IMR-90 (cell line): ENCODE measurements at regions not wholly inside any gene's neighbourhood (a gene's known extent, or its start where the extent isn't known, plus 50 kb on each side); places are given as distances from the start of the nearest gene placed in this dataset.

Experiments
- ATAC-seq: fragments of 200-7000 bp; cut with Tn5 transposase; 2 replicates; pipeline ENCODE4 v1.9.1; 2020; ENCODE audit warnings: low read depth, mild to moderate bottlenecking, moderate library complexity
- BruUV-seq: library from RNA; stranded (reverse); fragments of 400-500 nt; replicated peaks from 2 replicates; lab custom pipeline; 2021; lab: Mats Ljungman, UMichigan
- CTCF ChIA-PET: fragments of 300-600 bp; formaldehyde crosslinking; extraction: SDS; loops from one replicate; lab custom pipeline; 2021; ENCODE audit warnings: antibody characterized with exemption; lab: Yijun Ruan, JAX
- POLR2A ChIA-PET: fragments of 300-600 bp; sonication (Branson Sonifier 250); formaldehyde crosslinking; loops from one replicate; lab custom pipeline; 2022; ENCODE audit warnings: antibody characterized with exemption; ENCODE audit not compliant: unreplicated experiment; lab: Charles Lee
- DNase-seq: peaks from one replicate; pipeline ENCODE4 v3.0.0; 2013
- H2AFZ ChIP-seq: replicated peaks from 2 replicates; pipeline ENCODE3; 2013; ENCODE audit warnings: low read length, mild to moderate bottlenecking; ENCODE audit not compliant: poor library complexity
- H2AK5ac ChIP-seq: 2 replicates; pipeline ENCODE4 v1.6.1; 2013; ENCODE audit warnings: low read depth, low read length, inconsistent platforms
- H2AK9ac ChIP-seq: replicated peaks from 2 replicates; pipeline ENCODE3; 2013; ENCODE audit warnings: mild to moderate bottlenecking, low read depth, low read length, moderate library complexity; ENCODE audit not compliant: poor library complexity
- H2BK120ac ChIP-seq: 2 replicates; pipeline ENCODE4 v1.6.1; 2013; ENCODE audit warnings: low read depth, low read length, inconsistent platforms
- H2BK15ac ChIP-seq: 3 replicates; pipeline ENCODE4 v1.6.1; 2013; ENCODE audit warnings: low read depth, low read length, inconsistent platforms
- H2BK20ac ChIP-seq: 2 replicates; pipeline ENCODE4 v1.6.1; 2013; ENCODE audit warnings: low read depth, mild to moderate bottlenecking, inconsistent platforms, low read length, moderate library complexity
- H2BK5ac ChIP-seq: 2 replicates; pipeline ENCODE4 v1.6.1; 2013; ENCODE audit warnings: mild to moderate bottlenecking, low read depth, low read length, inconsistent platforms; ENCODE audit not compliant: poor library complexity, severe bottlenecking
- H3K14ac ChIP-seq: replicated peaks from 2 replicates; pipeline ENCODE4 v1.6.1; 2013; ENCODE audit warnings: low read depth, low read length, inconsistent platforms
- H3K18ac ChIP-seq: 2 replicates; pipeline ENCODE4 v1.6.1; 2013; ENCODE audit warnings: low read depth, low read length, control low read depth
- H3K23ac ChIP-seq: 2 replicates; pipeline ENCODE4 v1.6.1; 2013; ENCODE audit warnings: low read depth, low read length, inconsistent platforms
- H3K27ac ChIP-seq: 2 replicates; pipeline ENCODE4 v1.5.1; 2013; ENCODE audit warnings: mild to moderate bottlenecking, control low read depth, low read length; ENCODE audit not compliant: insufficient read depth
- H3K27me3 ChIP-seq: 2 replicates; pipeline ENCODE4 v1.6.1; 2013; ENCODE audit warnings: low read length; ENCODE audit not compliant: control insufficient read depth, insufficient read depth
- H3K36me3 ChIP-seq: 2 replicates; pipeline ENCODE4 v1.6.1; 2013; ENCODE audit warnings: low read length, mixed read lengths; ENCODE audit not compliant: control insufficient read depth, insufficient read depth
- H3K4ac ChIP-seq: 2 replicates; pipeline ENCODE4 v1.6.1; 2013; ENCODE audit warnings: low read depth, low read length, inconsistent platforms
- H3K4me1 ChIP-seq: 2 replicates; pipeline ENCODE4 v1.6.1; 2013; ENCODE audit warnings: low read length, mixed read lengths; ENCODE audit not compliant: control insufficient read depth, insufficient read depth
- H3K4me2 ChIP-seq: 2 replicates; pipeline ENCODE4 v1.6.1; 2013; ENCODE audit warnings: low read depth, mild to moderate bottlenecking, control low read depth, low read length, moderate library complexity
- H3K4me3 ChIP-seq: 2 replicates; pipeline ENCODE4 v1.5.1; 2013; ENCODE audit warnings: low read depth, mild to moderate bottlenecking, control low read depth, low read length, moderate library complexity; ENCODE audit not compliant: insufficient read depth
- H3K56ac ChIP-seq: 2 replicates; pipeline ENCODE4 v1.6.1; 2013; ENCODE audit warnings: low read length, inconsistent platforms; ENCODE audit not compliant: insufficient read depth; ENCODE audit errors: extremely low read depth
- H3K79me1 ChIP-seq, 2 experiments: 2 replicates each; pipeline ENCODE4 v1.6.1; 2013; ENCODE audit warnings: low read length in 2 of 2, inconsistent platforms in 1 of 2, low read depth in 1 of 2
- H3K9ac ChIP-seq: 2 replicates; pipeline ENCODE4 v1.6.1; 2013; ENCODE audit warnings: low read depth, low read length, control low read depth
- H3K9me1 ChIP-seq: 2 replicates; pipeline ENCODE4 v1.6.1; 2013; ENCODE audit warnings: low read length, inconsistent platforms; ENCODE audit not compliant: insufficient read depth
- H3K9me3 ChIP-seq: 2 replicates; pipeline ENCODE4 v1.6.1; 2013; ENCODE audit warnings: low read length; ENCODE audit not compliant: control insufficient read depth, insufficient read depth
- H4K20me1 ChIP-seq: 2 replicates; pipeline ENCODE4 v1.6.1; 2013; ENCODE audit warnings: low read length, inconsistent platforms; ENCODE audit not compliant: insufficient read depth
- H4K5ac ChIP-seq: 2 replicates; pipeline ENCODE4 v1.6.1; 2013; ENCODE audit warnings: mild to moderate bottlenecking, low read depth, low read length, control low read depth
- H4K8ac ChIP-seq, 2 experiments: 2 replicates each; pipeline ENCODE4 v1.6.1; 2013; ENCODE audit warnings: low read depth in 2 of 2, low read length in 2 of 2, control low read depth in 1 of 2, inconsistent platforms in 1 of 2
- H4K91ac ChIP-seq: 2 replicates; pipeline ENCODE4 v1.6.1; 2013; ENCODE audit warnings: low read depth, low read length, inconsistent platforms; ENCODE audit not compliant: insufficient read depth
- RCOR1 ChIP-seq: IDR thresholded peaks from 2 replicates; pipeline ENCODE4 v1.6.1; 2012; ENCODE audit warnings: mild to moderate bottlenecking, low read length, improper control_type of control experiment; ENCODE audit not compliant: insufficient replicate concordance
- WGBS, 2 experiments: methylation state at CpG; one replicate each; pipeline versions ENCODE4 v1.1.5 to v1.1.7; 2013; ENCODE audit warnings: missing lambda C conversion rate in 2 of 2; ENCODE audit not compliant: insufficient read length in 1 of 2; ENCODE audit errors: extremely low coverage in 2 of 2; 5-methylcytosine and 5-hydroxymethylcytosine counted together
- dilution Hi-C: fragments of 300-500 bp; cut with HindIII; formaldehyde crosslinking; loops from one replicate; pipeline ENCODE4 v1.14.3; 2018; ENCODE audit warnings: low sequenced_read_pairs; ENCODE audit not compliant: unreplicated experiment
- in situ Hi-C: fragments of 300-500 bp; cut with MboI; formaldehyde crosslinking; loops from 3 replicates; pipeline ENCODE4 v1.14.3; 2019; ENCODE audit warnings: low sequenced_read_pairs, inconsistent platforms, mixed read lengths
- intact Hi-C: fragments of 100-400 bp; cut with micrococcal nuclease; formaldehyde crosslinking; loops from 2 replicates; pipeline ENCODE4 v1.10.0; 2022

DNA sequence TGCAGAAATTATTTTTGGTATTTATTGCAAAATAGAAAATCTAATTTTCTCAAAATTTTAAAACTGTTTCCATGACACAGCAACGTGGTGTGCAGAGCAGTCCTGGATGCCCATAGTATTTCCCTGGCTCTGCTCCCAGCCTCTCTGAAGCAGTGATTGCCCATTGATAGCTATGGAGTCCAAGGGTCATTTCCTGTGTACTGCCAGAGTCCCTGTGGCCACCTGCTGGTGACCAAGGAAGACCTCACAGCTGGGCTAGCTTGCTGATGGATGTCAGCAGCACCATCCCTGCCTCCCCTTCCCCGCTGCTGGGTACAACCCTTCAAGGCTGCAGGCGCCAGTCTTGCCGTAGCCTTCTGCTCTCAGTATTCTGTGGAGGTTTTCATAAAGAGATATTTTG is 184.1 kb downstream of the DIRAS2 start:
- Histone ChIP-seq H2AK5ac (no peak overlapping the region), H3K9ac (no peak overlapping the region), H4K5ac (no peak overlapping the region), H3K79me1 (no peaks in the 10 kb centered on the region), H3K23ac (no peak overlapping the region), H2AFZ (no peak overlapping the region), H2BK120ac (no peak overlapping the region), H3K27ac (no peak overlapping the region), H3K27me3 (no peaks in the 10 kb centered on the region), H2BK20ac (no peak overlapping the region), H3K4me1 (no peaks in the 10 kb centered on the region), H2BK5ac (no peak overlapping the region), H3K14ac (no peak overlapping the region), H3K4ac (no peak overlapping the region), H3K4me3 (no peak overlapping the region), H4K20me1 (no peaks in the 10 kb centered on the region), H4K91ac (no peak overlapping the region), H3K56ac (no peak overlapping the region), H2BK15ac (no peak overlapping the region), H2AK9ac (no peak overlapping the region), H3K9me1 (no peaks in the 10 kb centered on the region), H4K8ac (no peak overlapping the region), H3K9me3 (no peaks in the 10 kb centered on the region), H3K4me2 (no peak overlapping the region), H3K36me3 (no peaks in the 10 kb centered on the region), H3K18ac (no peak overlapping the region)
- no TSS peak for BruUV-seq
- dilution Hi-C loops (no loop called here), intact Hi-C loops (no loop called here), in situ Hi-C loops (no loop called here)
- no peak for DNase-seq
- no CpG with 5 or more reads among the region's 4 CpGs for WGBS, 2 experiments
- ChIA-PET POLR2A (no interaction called here), CTCF (no interaction called here)
- TF ChIP-seq RCOR1: no peak
- ATAC-seq: no peak
